Hepatocyte (in vitro differentiated cells): ENCODE measurements at regions not wholly inside any gene's neighbourhood (a gene's known extent, or its start where the extent isn't known, plus 50 kb on each side); places are given as distances from the start of the nearest gene placed in this dataset.

Experiments used
- EZH2phosphoT487 ChIP-seq: fragments of 200-600 bp; sonication (generic); IDR thresholded peaks from one replicate; pipeline ENCODE4 v1.6.1; 2018; ENCODE audit warnings: antibody characterized with exemption, mild to moderate bottlenecking, low read depth, moderate library complexity; ENCODE audit not compliant: unreplicated experiment, severe bottlenecking
- TF ChIP-seq, protein P1 (sequence below): fragments of 200-600 bp; sonication (generic); IDR thresholded peaks from 2 replicates; pipeline ENCODE4 v1.5.1; 2016; ENCODE audit warnings: antibody characterized with exemption, mild to moderate bottlenecking; ENCODE audit not compliant: poor library complexity

- TF ChIP-seq, protein P1, sequence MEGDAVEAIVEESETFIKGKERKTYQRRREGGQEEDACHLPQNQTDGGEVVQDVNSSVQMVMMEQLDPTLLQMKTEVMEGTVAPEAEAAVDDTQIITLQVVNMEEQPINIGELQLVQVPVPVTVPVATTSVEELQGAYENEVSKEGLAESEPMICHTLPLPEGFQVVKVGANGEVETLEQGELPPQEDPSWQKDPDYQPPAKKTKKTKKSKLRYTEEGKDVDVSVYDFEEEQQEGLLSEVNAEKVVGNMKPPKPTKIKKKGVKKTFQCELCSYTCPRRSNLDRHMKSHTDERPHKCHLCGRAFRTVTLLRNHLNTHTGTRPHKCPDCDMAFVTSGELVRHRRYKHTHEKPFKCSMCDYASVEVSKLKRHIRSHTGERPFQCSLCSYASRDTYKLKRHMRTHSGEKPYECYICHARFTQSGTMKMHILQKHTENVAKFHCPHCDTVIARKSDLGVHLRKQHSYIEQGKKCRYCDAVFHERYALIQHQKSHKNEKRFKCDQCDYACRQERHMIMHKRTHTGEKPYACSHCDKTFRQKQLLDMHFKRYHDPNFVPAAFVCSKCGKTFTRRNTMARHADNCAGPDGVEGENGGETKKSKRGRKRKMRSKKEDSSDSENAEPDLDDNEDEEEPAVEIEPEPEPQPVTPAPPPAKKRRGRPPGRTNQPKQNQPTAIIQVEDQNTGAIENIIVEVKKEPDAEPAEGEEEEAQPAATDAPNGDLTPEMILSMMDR = no peak
- TF ChIP-seq EZH2phosphoT487 = no peak
Observed at GRCh38 chr10:70978816-70979480, 90.6 kb upstream of the PCBD1 start.
